Ishikawa (cell line): ENCODE measurements at regions not wholly inside any gene's neighbourhood (a gene's known extent, or its start where the extent isn't known, plus 50 kb on each side); places are given as distances from the start of the nearest gene placed in this dataset.

ENCODE experiments used
- CEBPB ChIP-seq: IDR thresholded peaks from 2 replicates; pipeline ENCODE4 v1.6.1; 2012
- CREB1 ChIP-seq: IDR thresholded peaks from 2 replicates; pipeline ENCODE4 v1.6.1; 2012; ENCODE audit warnings: low read depth
- EGR1 ChIP-seq: IDR thresholded peaks from 2 replicates; pipeline ENCODE4 v1.6.1; 2012
- EP300 ChIP-seq: IDR thresholded peaks from 2 replicates; pipeline ENCODE4 v1.6.1; 2012; ENCODE audit warnings: borderline replicate concordance
- FOXM1 ChIP-seq: IDR thresholded peaks from 2 replicates; pipeline ENCODE4 v1.6.1; 2012; ENCODE audit warnings: low read depth, borderline replicate concordance
- NFIC ChIP-seq: IDR thresholded peaks from 2 replicates; pipeline ENCODE4 v1.6.1; 2012
- RAD21 ChIP-seq: IDR thresholded peaks from 2 replicates; pipeline ENCODE4 v1.6.1; 2012; ENCODE audit warnings: low read depth
- TAF1 ChIP-seq: IDR thresholded peaks from 2 replicates; pipeline ENCODE4 v1.6.1; 2012; ENCODE audit warnings: low read depth, mild to moderate bottlenecking
- TCF12 ChIP-seq: IDR thresholded peaks from 2 replicates; pipeline ENCODE4 v1.6.1; 2012; ENCODE audit warnings: low read depth
- TEAD4 ChIP-seq: IDR thresholded peaks from 2 replicates; pipeline ENCODE4 v1.6.1; 2012
- YY1 ChIP-seq: IDR thresholded peaks from 2 replicates; pipeline ENCODE4 v1.6.1; 2012; ENCODE audit warnings: low read depth
- ZBTB7A ChIP-seq: IDR thresholded peaks from 2 replicates; pipeline ENCODE4 v1.6.1; 2012; ENCODE audit warnings: low read depth
- TF ChIP-seq, protein P1 (sequence below): IDR thresholded peaks from 2 replicates; pipeline ENCODE4 v1.6.1; 2012; ENCODE audit warnings: low read depth, mild to moderate bottlenecking
- TF ChIP-seq, protein P2 (sequence below): IDR thresholded peaks from 2 replicates; pipeline ENCODE4 v1.6.1; 2012
- TF ChIP-seq, protein P3 (sequence below): IDR thresholded peaks from 2 replicates; pipeline ENCODE4 v1.6.1; 2012

DNA sequence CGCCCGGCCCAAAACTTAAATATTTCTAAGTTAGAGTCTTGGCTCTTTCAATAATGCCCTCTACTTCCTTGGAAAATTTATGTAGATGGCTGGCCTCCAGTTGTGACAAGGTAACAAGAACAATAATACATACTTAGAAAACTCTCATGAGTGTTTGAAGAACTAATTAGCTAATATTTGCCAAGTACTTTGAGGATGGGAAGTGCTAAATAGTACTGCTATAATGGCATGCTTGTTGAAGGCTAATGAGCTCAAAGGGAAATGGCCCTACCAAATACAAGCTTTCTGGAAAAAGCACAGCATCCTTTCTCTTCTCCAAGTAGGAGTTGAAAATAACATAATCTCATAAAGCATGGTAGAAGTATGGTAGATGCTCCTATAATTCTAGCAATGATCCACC, 1022.2 kb upstream of the PIK3C3 start:
- no peak for TF ChIP-seq ZBTB7A
- TF ChIP-seq CEBPB: no peak
- TF ChIP-seq, protein P1, sequence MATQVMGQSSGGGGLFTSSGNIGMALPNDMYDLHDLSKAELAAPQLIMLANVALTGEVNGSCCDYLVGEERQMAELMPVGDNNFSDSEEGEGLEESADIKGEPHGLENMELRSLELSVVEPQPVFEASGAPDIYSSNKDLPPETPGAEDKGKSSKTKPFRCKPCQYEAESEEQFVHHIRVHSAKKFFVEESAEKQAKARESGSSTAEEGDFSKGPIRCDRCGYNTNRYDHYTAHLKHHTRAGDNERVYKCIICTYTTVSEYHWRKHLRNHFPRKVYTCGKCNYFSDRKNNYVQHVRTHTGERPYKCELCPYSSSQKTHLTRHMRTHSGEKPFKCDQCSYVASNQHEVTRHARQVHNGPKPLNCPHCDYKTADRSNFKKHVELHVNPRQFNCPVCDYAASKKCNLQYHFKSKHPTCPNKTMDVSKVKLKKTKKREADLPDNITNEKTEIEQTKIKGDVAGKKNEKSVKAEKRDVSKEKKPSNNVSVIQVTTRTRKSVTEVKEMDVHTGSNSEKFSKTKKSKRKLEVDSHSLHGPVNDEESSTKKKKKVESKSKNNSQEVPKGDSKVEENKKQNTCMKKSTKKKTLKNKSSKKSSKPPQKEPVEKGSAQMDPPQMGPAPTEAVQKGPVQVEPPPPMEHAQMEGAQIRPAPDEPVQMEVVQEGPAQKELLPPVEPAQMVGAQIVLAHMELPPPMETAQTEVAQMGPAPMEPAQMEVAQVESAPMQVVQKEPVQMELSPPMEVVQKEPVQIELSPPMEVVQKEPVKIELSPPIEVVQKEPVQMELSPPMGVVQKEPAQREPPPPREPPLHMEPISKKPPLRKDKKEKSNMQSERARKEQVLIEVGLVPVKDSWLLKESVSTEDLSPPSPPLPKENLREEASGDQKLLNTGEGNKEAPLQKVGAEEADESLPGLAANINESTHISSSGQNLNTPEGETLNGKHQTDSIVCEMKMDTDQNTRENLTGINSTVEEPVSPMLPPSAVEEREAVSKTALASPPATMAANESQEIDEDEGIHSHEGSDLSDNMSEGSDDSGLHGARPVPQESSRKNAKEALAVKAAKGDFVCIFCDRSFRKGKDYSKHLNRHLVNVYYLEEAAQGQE: no peak
- TF ChIP-seq, protein P2, sequence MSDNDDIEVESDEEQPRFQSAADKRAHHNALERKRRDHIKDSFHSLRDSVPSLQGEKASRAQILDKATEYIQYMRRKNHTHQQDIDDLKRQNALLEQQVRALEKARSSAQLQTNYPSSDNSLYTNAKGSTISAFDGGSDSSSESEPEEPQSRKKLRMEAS: no peak
- TF ChIP-seq, protein P3, sequence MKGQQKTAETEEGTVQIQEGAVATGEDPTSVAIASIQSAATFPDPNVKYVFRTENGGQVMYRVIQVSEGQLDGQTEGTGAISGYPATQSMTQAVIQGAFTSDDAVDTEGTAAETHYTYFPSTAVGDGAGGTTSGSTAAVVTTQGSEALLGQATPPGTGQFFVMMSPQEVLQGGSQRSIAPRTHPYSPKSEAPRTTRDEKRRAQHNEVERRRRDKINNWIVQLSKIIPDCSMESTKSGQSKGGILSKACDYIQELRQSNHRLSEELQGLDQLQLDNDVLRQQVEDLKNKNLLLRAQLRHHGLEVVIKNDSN: no peak

DNA sequence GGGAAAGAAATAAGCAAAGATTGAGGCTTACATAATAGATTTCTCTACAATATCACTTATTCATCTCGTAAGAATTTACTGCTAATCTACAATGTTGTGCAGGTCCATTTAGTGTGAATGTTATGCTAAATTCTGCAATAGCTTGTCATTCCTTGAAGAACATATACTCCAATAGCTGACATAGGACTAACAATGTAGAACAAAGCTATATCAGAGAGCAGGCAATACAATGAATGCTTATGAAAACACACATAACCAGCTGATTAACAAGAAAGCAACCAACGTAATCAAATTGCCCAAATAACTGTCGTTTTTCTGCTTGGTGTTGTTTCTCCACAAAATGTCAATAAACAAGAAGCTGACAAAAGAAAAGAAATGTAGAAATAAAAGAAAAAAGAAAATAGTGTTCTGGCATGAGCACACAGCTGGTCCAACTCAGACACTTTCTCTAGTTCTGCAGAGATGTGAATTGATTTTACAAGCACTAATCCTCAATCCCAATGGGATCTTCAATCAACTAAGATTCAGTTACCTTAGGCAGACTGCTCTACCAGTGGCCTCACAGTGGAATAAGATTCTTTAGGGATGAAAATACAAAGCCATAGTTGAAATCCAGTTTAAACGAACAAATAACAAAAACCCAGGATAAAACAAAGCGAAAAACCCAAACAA, 1024.7 kb upstream of the PIK3C3 start:
- TF ChIP-seq CEBPB (no peak), RAD21 (no peak), ZBTB7A (no peak), TAF1 (no peak)

DNA sequence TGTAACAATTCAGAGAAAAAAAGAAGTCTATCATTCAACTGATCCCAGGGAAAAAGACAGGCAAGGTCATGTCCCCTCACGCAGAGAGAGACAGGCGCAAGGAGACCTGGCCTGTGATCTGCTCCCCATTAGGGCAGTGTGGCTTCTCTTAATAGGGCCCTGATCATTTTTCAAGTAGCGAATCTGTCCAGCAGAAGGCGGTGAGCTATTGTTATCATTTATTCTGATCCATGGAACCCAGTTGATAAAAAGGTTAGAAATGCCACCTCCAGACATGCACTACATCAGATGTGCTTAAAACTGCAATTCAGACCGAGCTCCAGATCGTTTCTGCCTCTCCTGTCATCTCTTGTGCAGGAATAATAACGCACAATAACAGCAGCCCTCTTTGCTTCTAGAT, 1025.6 kb upstream of the PIK3C3 start:
- no peak for TF ChIP-seq EGR1
- no peak for TF ChIP-seq FOXM1
- no peak for TF ChIP-seq YY1
- TF ChIP-seq TCF12: no peak
- no peak for TF ChIP-seq RAD21
- TF ChIP-seq TEAD4: no peak
- TF ChIP-seq, protein P3: no peak
- TF ChIP-seq, protein P1: no peak
- TF ChIP-seq CREB1: no peak
- TF ChIP-seq NFIC: no peak
- TF ChIP-seq EP300: no peak
- TF ChIP-seq ZBTB7A: no peak
- TF ChIP-seq TAF1: no peak
- TF ChIP-seq, protein P2: no peak

DNA sequence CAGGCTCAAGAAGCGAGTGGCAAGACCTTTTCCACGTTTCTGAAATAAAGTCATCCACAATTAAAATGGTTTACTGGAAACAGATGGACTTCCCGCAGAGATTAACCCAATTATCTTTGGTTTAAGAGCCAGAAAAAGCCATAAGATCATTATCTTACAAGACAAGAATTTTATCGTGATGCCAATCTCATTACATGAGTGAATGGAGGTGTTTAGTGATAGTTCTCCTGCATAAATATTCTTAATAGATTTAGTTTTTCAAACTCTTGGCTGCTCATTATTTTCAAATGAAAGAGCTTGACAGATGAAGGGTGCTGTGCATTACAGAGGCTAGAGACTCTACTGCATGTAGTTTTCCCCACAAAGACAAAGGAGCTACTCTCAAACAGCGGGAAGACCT, 1028.4 kb upstream of the PIK3C3 start:
- TF ChIP-seq TCF12 (no peak), YY1 (no peak), CEBPB (no peak), CREB1 (no peak), EGR1 (no peak), ZBTB7A (no peak), FOXM1 (no peak), NFIC (no peak)
- TF ChIP-seq, protein P3: no peak
- TF ChIP-seq, protein P1: no peak
- TF ChIP-seq, protein P2: no peak
